Mesendoderm (in vitro differentiated cells): ENCODE measurements at regions not wholly inside any gene's neighbourhood (a gene's known extent, or its start where the extent isn't known, plus 50 kb on each side); places are given as distances from the start of the nearest gene placed in this dataset.

ENCODE experiments used
- DNase-seq: peaks from one replicate; pipeline ENCODE4 v3.0.0; 2013
- H2AK5ac ChIP-seq: 2 replicates; pipeline ENCODE4 v1.6.1; 2013; ENCODE audit warnings: low read length, inconsistent platforms
- H2BK120ac ChIP-seq: 2 replicates; pipeline ENCODE4 v1.6.1; 2013; ENCODE audit warnings: low read depth, mild to moderate bottlenecking, low read length, moderate library complexity, mixed read lengths
- H2BK15ac ChIP-seq: replicated peaks from 2 replicates; pipeline ENCODE4 v1.6.1; 2013; ENCODE audit warnings: low read depth, mild to moderate bottlenecking, moderate library complexity
- H2BK5ac ChIP-seq: 2 replicates; pipeline ENCODE4 v1.6.1; 2013; ENCODE audit warnings: low read length, inconsistent platforms
- H3K18ac ChIP-seq: 2 replicates; pipeline ENCODE4 v1.6.1; 2013; ENCODE audit warnings: mild to moderate bottlenecking, low read length, mixed read lengths
- H3K23ac ChIP-seq: one replicate; pipeline ENCODE4 v1.6.1; 2013; ENCODE audit warnings: low read length
- H3K27ac ChIP-seq: 2 replicates; pipeline ENCODE4 v1.5.1; 2013; ENCODE audit warnings: low read depth, mild to moderate bottlenecking, inconsistent platforms, low read length, moderate library complexity
- H3K27me3 ChIP-seq: 2 replicates; pipeline ENCODE4 v1.6.1; 2013; ENCODE audit warnings: low read length, control low read depth, mild to moderate bottlenecking, inconsistent platforms; ENCODE audit not compliant: insufficient read depth, poor library complexity
- H3K36me3 ChIP-seq: 2 replicates; pipeline ENCODE4 v1.6.1; 2013; ENCODE audit warnings: low read length, inconsistent platforms; ENCODE audit not compliant: control insufficient read depth, insufficient read depth
- H3K4ac ChIP-seq: one replicate; pipeline ENCODE4 v1.6.1; 2013; ENCODE audit warnings: low read depth, mild to moderate bottlenecking, low read length, moderate library complexity
- H3K4me1 ChIP-seq: 2 replicates; pipeline ENCODE4 v1.6.1; 2013; ENCODE audit warnings: low read depth, low read length, inconsistent platforms; ENCODE audit not compliant: control insufficient read depth
- H3K4me2 ChIP-seq: 2 replicates; pipeline ENCODE4 v1.6.1; 2013; ENCODE audit warnings: low read length
- H3K4me3 ChIP-seq: 2 replicates; pipeline ENCODE4 v1.5.1; 2013; ENCODE audit warnings: mild to moderate bottlenecking, low read length
- H3K56ac ChIP-seq: one replicate; pipeline ENCODE4 v1.6.1; 2013; ENCODE audit warnings: low read length
- H3K79me1 ChIP-seq: 2 replicates; pipeline ENCODE4 v1.6.1; 2013; ENCODE audit warnings: low read length, inconsistent platforms
- H3K79me2 ChIP-seq: 2 replicates; pipeline ENCODE4 v1.6.1; 2013; ENCODE audit warnings: mild to moderate bottlenecking, low read length; ENCODE audit not compliant: control insufficient read depth, insufficient read depth
- H3K9ac ChIP-seq: 2 replicates; pipeline ENCODE4 v1.6.1; 2013; ENCODE audit warnings: low read length, inconsistent platforms
- H4K5ac ChIP-seq: one replicate; pipeline ENCODE4 v1.6.1; 2013; ENCODE audit warnings: low read length
- H4K8ac ChIP-seq: one replicate; pipeline ENCODE4 v1.6.1; 2013; ENCODE audit warnings: low read depth, mild to moderate bottlenecking, control low read depth, low read length, moderate library complexity
- WGBS: extraction: QIAGEN DNeasy Blood & Tissue Kit; methylation state at CpG from one replicate; pipeline ENCODE4 v1.1.7; 2013; ENCODE audit warnings: low lambda C conversion rate, missing lambda C conversion rate; ENCODE audit not compliant: insufficient coverage; ENCODE audit errors: extremely low coverage; 5-methylcytosine and 5-hydroxymethylcytosine counted together

DNA sequence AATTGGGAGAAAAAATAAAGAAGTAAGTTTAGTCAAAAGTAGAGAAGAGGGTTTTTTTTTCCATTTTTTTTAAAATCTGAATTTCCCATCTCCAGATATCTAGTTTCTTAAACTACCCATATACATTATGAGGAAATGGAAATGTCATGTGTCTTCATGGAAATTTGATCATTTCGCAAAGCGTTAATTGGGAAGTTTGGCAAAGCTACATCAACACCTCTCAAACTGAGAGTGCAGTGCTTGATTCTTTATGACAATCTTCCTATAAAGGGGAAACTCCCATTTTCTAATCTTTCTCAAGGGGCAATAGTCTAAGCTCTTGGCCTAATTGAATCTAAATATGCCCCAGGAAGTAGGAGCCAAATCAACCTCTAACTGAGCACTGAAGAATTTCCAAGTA lies 110.4 kb upstream of the INHBA start:
- WGBS: no CpG with 5 or more reads among the region's 2 CpGs
- H3K23ac ChIP-seq: no peak overlapping the region

DNA sequence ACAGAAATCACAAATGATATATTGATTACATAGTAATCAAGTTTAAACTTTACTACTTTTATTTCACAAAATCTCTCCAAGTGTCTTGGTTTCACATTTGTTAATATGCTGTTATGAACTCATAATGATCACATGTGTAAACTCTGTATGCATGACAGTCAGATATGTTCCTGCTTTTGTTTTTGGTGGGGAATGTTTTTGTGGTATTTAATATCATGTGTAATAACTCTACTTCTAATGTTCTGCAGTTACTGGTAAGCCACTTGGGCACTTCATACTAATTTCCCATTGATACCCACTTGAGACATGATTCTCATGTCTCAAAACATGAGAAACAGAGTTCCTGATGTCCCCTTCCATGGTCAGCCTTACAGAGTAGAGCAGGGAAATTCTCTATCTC lies 109.1 kb upstream of the INHBA start:
- no peak overlapping the region for H4K8ac ChIP-seq
- H3K4ac ChIP-seq: no peak overlapping the region
- H3K79me1 ChIP-seq: no peaks in the 10 kb centered on the region
- H3K56ac ChIP-seq: no peak overlapping the region
- no peak overlapping the region for H2AK5ac ChIP-seq
- H3K23ac ChIP-seq: no peak overlapping the region
- no peaks in the 10 kb centered on the region for H3K4me1 ChIP-seq
- no peak overlapping the region for H3K27ac ChIP-seq
- no peaks in the 10 kb centered on the region for H3K79me2 ChIP-seq
- H3K4me2 ChIP-seq: no peak overlapping the region
- H3K9ac ChIP-seq: no peak overlapping the region
- no peak overlapping the region for H2BK5ac ChIP-seq
- no peak overlapping the region for H2BK120ac ChIP-seq
- H3K4me3 ChIP-seq: no peak overlapping the region
- no peak overlapping the region for H3K18ac ChIP-seq
- no peak for DNase-seq
- no peaks in the 10 kb centered on the region for H3K27me3 ChIP-seq
- no peaks in the 10 kb centered on the region for H3K36me3 ChIP-seq
- H4K5ac ChIP-seq: no peak overlapping the region
- H2BK15ac ChIP-seq: no peak overlapping the region

More for the DNA sequence above, 110.4 kb upstream of the INHBA start:
- Histone ChIP-seq H3K56ac (no peak overlapping the region), H3K27me3 (no peaks in the 10 kb centered on the region), H3K18ac (no peak overlapping the region), H3K79me2 (no peaks in the 10 kb centered on the region), H3K4me1 (no peaks in the 10 kb centered on the region), H2BK120ac (no peak overlapping the region), H2AK5ac (no peak overlapping the region), H2BK15ac (no peak overlapping the region), H3K4ac (no peak overlapping the region), H3K27ac (no peak overlapping the region), H3K4me3 (no peak overlapping the region), H4K5ac (no peak overlapping the region), H3K4me2 (no peak overlapping the region), H2BK5ac (no peak overlapping the region), H3K9ac (no peak overlapping the region), H4K8ac (no peak overlapping the region), H3K79me1 (no peaks in the 10 kb centered on the region), H3K36me3 (no peaks in the 10 kb centered on the region)
- no peak for DNase-seq

DNA sequence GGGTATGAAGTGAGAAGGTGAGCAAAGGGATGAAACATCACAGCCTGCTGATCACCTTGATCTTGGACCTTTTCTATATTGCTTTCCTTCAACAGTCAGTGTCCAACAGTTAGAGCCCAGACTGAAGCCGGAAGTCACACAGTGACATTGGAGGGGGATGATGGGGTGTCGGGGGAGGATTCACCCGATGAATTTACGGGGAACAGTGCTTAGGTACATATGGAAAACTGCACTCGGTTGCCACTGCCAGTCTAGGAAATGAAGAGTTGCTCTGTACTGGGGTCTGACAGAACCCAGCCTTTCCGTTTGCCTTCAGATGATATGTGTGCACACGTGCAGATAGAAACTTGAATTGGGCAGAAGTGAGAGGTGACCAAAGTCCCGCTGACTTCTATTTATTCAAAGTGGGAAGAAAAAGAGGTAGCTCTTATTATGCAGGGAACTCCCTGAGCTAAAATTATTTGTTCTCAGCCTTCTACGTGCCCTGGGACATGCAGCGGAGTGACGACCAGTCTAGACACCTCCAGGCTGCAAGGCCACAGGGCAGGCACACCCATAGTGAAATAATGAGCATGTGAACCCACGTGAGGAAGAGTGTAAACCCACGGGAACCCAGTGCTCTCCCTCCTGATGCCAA lies 107.2 kb upstream of the INHBA start:
- H3K9ac ChIP-seq: no peak overlapping the region
- no peak overlapping the region for H3K23ac ChIP-seq
- no peaks in the 10 kb centered on the region for H3K4me1 ChIP-seq
- DNase-seq: no peak
- no peak overlapping the region for H4K5ac ChIP-seq
- no peak overlapping the region for H2BK120ac ChIP-seq
- no peak overlapping the region for H3K56ac ChIP-seq
- no peak overlapping the region for H3K18ac ChIP-seq
- H3K4me3 ChIP-seq: no peak overlapping the region
- H4K8ac ChIP-seq: no peak overlapping the region
- no peak overlapping the region for H3K4me2 ChIP-seq
- H2AK5ac ChIP-seq: no peak overlapping the region
- H3K79me2 ChIP-seq: no peaks in the 10 kb centered on the region
- H2BK5ac ChIP-seq: no peak overlapping the region
- H3K27ac ChIP-seq: no peak overlapping the region
- WGBS: no CpG with 5 or more reads among the region's 13 CpGs
- no peak overlapping the region for H2BK15ac ChIP-seq
- no peaks in the 10 kb centered on the region for H3K79me1 ChIP-seq
- no peak overlapping the region for H3K4ac ChIP-seq
- no peaks in the 10 kb centered on the region for H3K36me3 ChIP-seq
- no peaks in the 10 kb centered on the region for H3K27me3 ChIP-seq

DNA sequence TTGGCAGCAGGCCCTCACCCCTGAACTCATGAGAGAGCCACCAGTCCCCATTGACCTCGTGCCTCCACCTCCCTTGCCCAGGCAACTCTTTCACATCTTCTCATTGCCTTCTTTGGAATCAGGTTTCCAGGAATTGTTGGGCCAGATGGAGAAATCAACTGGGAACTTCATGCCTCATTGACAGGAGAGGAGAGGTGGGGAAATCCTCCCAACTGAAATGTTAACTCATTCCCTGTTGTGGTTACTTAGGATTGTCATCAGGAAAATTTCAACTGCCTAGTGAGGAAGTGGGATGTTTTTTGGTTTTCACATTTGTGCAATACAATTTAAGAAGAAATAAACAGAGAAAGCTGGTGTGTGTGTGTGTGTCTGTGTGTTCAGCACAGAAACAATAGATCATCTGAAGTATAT lies 106.6 kb upstream of the INHBA start:
- no peaks in the 10 kb centered on the region for H3K4me1 ChIP-seq
- no peak overlapping the region for H3K4me3 ChIP-seq
- DNase-seq: no peak
- no peak overlapping the region for H2BK15ac ChIP-seq
- H4K8ac ChIP-seq: no peak overlapping the region
- no peaks in the 10 kb centered on the region for H3K79me1 ChIP-seq
- no peak overlapping the region for H2AK5ac ChIP-seq
- H4K5ac ChIP-seq: no peak overlapping the region
- no peak overlapping the region for H3K56ac ChIP-seq
- no peaks in the 10 kb centered on the region for H3K27me3 ChIP-seq
- no peaks in the 10 kb centered on the region for H3K79me2 ChIP-seq
- no peak overlapping the region for H2BK5ac ChIP-seq
- H3K23ac ChIP-seq: no peak overlapping the region
- H3K18ac ChIP-seq: no peak overlapping the region
- H3K4ac ChIP-seq: no peak overlapping the region
- H3K9ac ChIP-seq: no peak overlapping the region
- WGBS: no CpG with 5 or more reads among the region's 1 CpG
- H3K36me3 ChIP-seq: no peaks in the 10 kb centered on the region
- H3K4me2 ChIP-seq: no peak overlapping the region
- H2BK120ac ChIP-seq: no peak overlapping the region
- H3K27ac ChIP-seq: no peak overlapping the region

DNA sequence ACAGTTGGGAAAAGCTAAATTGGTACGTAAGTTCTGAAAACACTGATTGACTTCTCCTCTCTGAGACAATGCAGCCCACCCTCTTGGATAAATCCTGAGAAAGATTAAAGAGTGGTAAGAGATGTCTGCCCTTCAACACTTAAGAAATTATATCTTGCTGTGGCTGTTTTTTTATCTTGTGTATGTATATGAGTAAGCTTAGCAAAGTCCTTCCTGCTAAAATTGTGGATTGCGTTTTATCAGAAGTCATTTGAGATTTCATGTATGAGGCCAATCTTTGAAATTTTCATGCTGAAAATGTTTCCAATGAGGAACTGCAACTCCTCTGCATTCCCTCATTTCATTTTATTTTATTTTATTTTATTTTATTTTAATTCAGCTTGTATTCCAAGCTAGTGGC lies 106.2 kb upstream of the INHBA start:
- Histone ChIP-seq H2BK120ac (no peak overlapping the region), H3K4ac (no peak overlapping the region), H4K8ac (no peak overlapping the region), H3K18ac (no peak overlapping the region), H3K27me3 (no peaks in the 10 kb centered on the region), H2BK5ac (no peak overlapping the region), H3K79me2 (no peaks in the 10 kb centered on the region), H3K9ac (no peak overlapping the region), H3K36me3 (no peaks in the 10 kb centered on the region), H3K56ac (no peak overlapping the region), H2AK5ac (no peak overlapping the region), H3K4me3 (no peak overlapping the region), H3K23ac (no peak overlapping the region), H3K4me2 (no peak overlapping the region), H2BK15ac (no peak overlapping the region), H4K5ac (no peak overlapping the region), H3K79me1 (no peaks in the 10 kb centered on the region), H3K4me1 (no peaks in the 10 kb centered on the region), H3K27ac (no peak overlapping the region)
- WGBS: no CpG with 5 or more reads among the region's 2 CpGs
- DNase-seq: no peak

DNA sequence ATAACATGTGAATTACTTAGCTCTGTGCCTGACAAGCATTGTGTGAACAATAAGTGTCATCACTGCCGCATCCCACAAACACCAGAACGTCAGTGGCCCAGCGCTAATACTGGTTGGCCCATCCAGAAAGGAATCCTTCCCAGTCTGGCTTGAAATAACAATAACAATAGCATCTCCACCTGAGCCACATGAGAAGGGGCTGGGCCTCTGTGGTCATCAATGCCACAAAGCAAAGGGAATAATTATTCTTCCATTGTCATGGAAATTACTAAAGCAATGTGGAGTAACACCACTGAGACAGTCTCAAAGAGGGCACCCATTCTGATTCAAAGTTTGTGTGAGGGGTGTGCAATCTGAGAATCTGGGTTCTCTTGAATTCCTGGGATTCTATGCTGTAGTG lies 105.7 kb upstream of the INHBA start:
- Histone ChIP-seq H2BK120ac (no peak overlapping the region), H4K5ac (no peak overlapping the region), H2AK5ac (no peak overlapping the region), H3K18ac (no peak overlapping the region), H3K56ac (no peak overlapping the region), H3K9ac (no peak overlapping the region), H2BK15ac (no peak overlapping the region), H3K79me1 (no peaks in the 10 kb centered on the region), H4K8ac (no peak overlapping the region), H2BK5ac (no peak overlapping the region), H3K79me2 (no peaks in the 10 kb centered on the region), H3K27me3 (no peaks in the 10 kb centered on the region), H3K23ac (no peak overlapping the region), H3K4me2 (no peak overlapping the region), H3K36me3 (no peaks in the 10 kb centered on the region), H3K27ac (no peak overlapping the region), H3K4me3 (no peak overlapping the region), H3K4ac (no peak overlapping the region), H3K4me1 (no peaks in the 10 kb centered on the region)
- peak; percentile 25 for DNase-seq
- WGBS: no CpG with 5 or more reads among the region's 3 CpGs
